IMR-90 (cell line): ENCODE measurements at regions not wholly inside any gene's neighbourhood (a gene's known extent, or its start where the extent isn't known, plus 50 kb on each side); places are given as distances from the start of the nearest gene placed in this dataset.
A peak's percentile ranks its signal among the peaks of the same experiment; 100 is the strongest.

Source experiments
- ATAC-seq: fragments of 200-7000 bp; cut with Tn5 transposase; 2 replicates; pipeline ENCODE4 v1.9.1; 2020; ENCODE audit warnings: low read depth, mild to moderate bottlenecking, moderate library complexity
- BruUV-seq: library from RNA; stranded (reverse); fragments of 400-500 nt; replicated peaks from 2 replicates; lab custom pipeline; 2021; lab: Mats Ljungman, UMichigan
- CTCF ChIA-PET: fragments of 300-600 bp; formaldehyde crosslinking; extraction: SDS; loops from one replicate; lab custom pipeline; 2021; ENCODE audit warnings: antibody characterized with exemption; lab: Yijun Ruan, JAX
- POLR2A ChIA-PET: fragments of 300-600 bp; sonication (Branson Sonifier 250); formaldehyde crosslinking; loops from one replicate; lab custom pipeline; 2022; ENCODE audit warnings: antibody characterized with exemption; ENCODE audit not compliant: unreplicated experiment; lab: Charles Lee
- DNase-seq: peaks from one replicate; pipeline ENCODE4 v3.0.0; 2013
- H2AFZ ChIP-seq: replicated peaks from 2 replicates; pipeline ENCODE3; 2013; ENCODE audit warnings: low read length, mild to moderate bottlenecking; ENCODE audit not compliant: poor library complexity
- H2AK5ac ChIP-seq: 2 replicates; pipeline ENCODE4 v1.6.1; 2013; ENCODE audit warnings: low read depth, low read length, inconsistent platforms
- H2AK9ac ChIP-seq: replicated peaks from 2 replicates; pipeline ENCODE3; 2013; ENCODE audit warnings: mild to moderate bottlenecking, low read depth, low read length, moderate library complexity; ENCODE audit not compliant: poor library complexity
- H2BK120ac ChIP-seq: 2 replicates; pipeline ENCODE4 v1.6.1; 2013; ENCODE audit warnings: low read depth, low read length, inconsistent platforms
- H2BK15ac ChIP-seq: 3 replicates; pipeline ENCODE4 v1.6.1; 2013; ENCODE audit warnings: low read depth, low read length, inconsistent platforms
- H2BK20ac ChIP-seq: 2 replicates; pipeline ENCODE4 v1.6.1; 2013; ENCODE audit warnings: low read depth, mild to moderate bottlenecking, inconsistent platforms, low read length, moderate library complexity
- H2BK5ac ChIP-seq: 2 replicates; pipeline ENCODE4 v1.6.1; 2013; ENCODE audit warnings: mild to moderate bottlenecking, low read depth, low read length, inconsistent platforms; ENCODE audit not compliant: poor library complexity, severe bottlenecking
- H3K14ac ChIP-seq: replicated peaks from 2 replicates; pipeline ENCODE4 v1.6.1; 2013; ENCODE audit warnings: low read depth, low read length, inconsistent platforms
- H3K18ac ChIP-seq: 2 replicates; pipeline ENCODE4 v1.6.1; 2013; ENCODE audit warnings: low read depth, low read length, control low read depth
- H3K23ac ChIP-seq: 2 replicates; pipeline ENCODE4 v1.6.1; 2013; ENCODE audit warnings: low read depth, low read length, inconsistent platforms
- H3K27ac ChIP-seq: 2 replicates; pipeline ENCODE4 v1.5.1; 2013; ENCODE audit warnings: mild to moderate bottlenecking, control low read depth, low read length; ENCODE audit not compliant: insufficient read depth
- H3K27me3 ChIP-seq: 2 replicates; pipeline ENCODE4 v1.6.1; 2013; ENCODE audit warnings: low read length; ENCODE audit not compliant: control insufficient read depth, insufficient read depth
- H3K36me3 ChIP-seq: 2 replicates; pipeline ENCODE4 v1.6.1; 2013; ENCODE audit warnings: low read length, mixed read lengths; ENCODE audit not compliant: control insufficient read depth, insufficient read depth
- H3K4ac ChIP-seq: 2 replicates; pipeline ENCODE4 v1.6.1; 2013; ENCODE audit warnings: low read depth, low read length, inconsistent platforms
- H3K4me1 ChIP-seq: 2 replicates; pipeline ENCODE4 v1.6.1; 2013; ENCODE audit warnings: low read length, mixed read lengths; ENCODE audit not compliant: control insufficient read depth, insufficient read depth
- H3K4me2 ChIP-seq: 2 replicates; pipeline ENCODE4 v1.6.1; 2013; ENCODE audit warnings: low read depth, mild to moderate bottlenecking, control low read depth, low read length, moderate library complexity
- H3K4me3 ChIP-seq: 2 replicates; pipeline ENCODE4 v1.5.1; 2013; ENCODE audit warnings: low read depth, mild to moderate bottlenecking, control low read depth, low read length, moderate library complexity; ENCODE audit not compliant: insufficient read depth
- H3K56ac ChIP-seq: 2 replicates; pipeline ENCODE4 v1.6.1; 2013; ENCODE audit warnings: low read length, inconsistent platforms; ENCODE audit not compliant: insufficient read depth; ENCODE audit errors: extremely low read depth
- H3K79me1 ChIP-seq, 2 experiments: 2 replicates each; pipeline ENCODE4 v1.6.1; 2013; ENCODE audit warnings: low read length in 2 of 2, inconsistent platforms in 1 of 2, low read depth in 1 of 2
- H3K9ac ChIP-seq: 2 replicates; pipeline ENCODE4 v1.6.1; 2013; ENCODE audit warnings: low read depth, low read length, control low read depth
- H3K9me1 ChIP-seq: 2 replicates; pipeline ENCODE4 v1.6.1; 2013; ENCODE audit warnings: low read length, inconsistent platforms; ENCODE audit not compliant: insufficient read depth
- H3K9me3 ChIP-seq: 2 replicates; pipeline ENCODE4 v1.6.1; 2013; ENCODE audit warnings: low read length; ENCODE audit not compliant: control insufficient read depth, insufficient read depth
- H4K20me1 ChIP-seq: 2 replicates; pipeline ENCODE4 v1.6.1; 2013; ENCODE audit warnings: low read length, inconsistent platforms; ENCODE audit not compliant: insufficient read depth
- H4K5ac ChIP-seq: 2 replicates; pipeline ENCODE4 v1.6.1; 2013; ENCODE audit warnings: mild to moderate bottlenecking, low read depth, low read length, control low read depth
- H4K8ac ChIP-seq, 2 experiments: 2 replicates each; pipeline ENCODE4 v1.6.1; 2013; ENCODE audit warnings: low read depth in 2 of 2, low read length in 2 of 2, control low read depth in 1 of 2, inconsistent platforms in 1 of 2
- H4K91ac ChIP-seq: 2 replicates; pipeline ENCODE4 v1.6.1; 2013; ENCODE audit warnings: low read depth, low read length, inconsistent platforms; ENCODE audit not compliant: insufficient read depth
- CEBPB ChIP-seq: IDR thresholded peaks from 2 replicates; pipeline ENCODE4 v1.6.1; 2012; ENCODE audit warnings: low read depth, low read length, improper control_type of control experiment
- CHD1 ChIP-seq: IDR thresholded peaks from 2 replicates; pipeline ENCODE4 v1.6.1; 2012; ENCODE audit warnings: low read depth, low read length, improper control_type of control experiment
- MAFK ChIP-seq: IDR thresholded peaks from 2 replicates; pipeline ENCODE4 v1.6.1; 2012; ENCODE audit warnings: low read depth, low read length, improper control_type of control experiment
- MXI1 ChIP-seq: IDR thresholded peaks from 2 replicates; pipeline ENCODE4 v1.6.1; 2012; ENCODE audit warnings: low read depth, mild to moderate bottlenecking, low read length, moderate library complexity, borderline replicate concordance
- RCOR1 ChIP-seq: IDR thresholded peaks from 2 replicates; pipeline ENCODE4 v1.6.1; 2012; ENCODE audit warnings: mild to moderate bottlenecking, low read length, improper control_type of control experiment; ENCODE audit not compliant: insufficient replicate concordance
- WGBS, 2 experiments: methylation state at CpG; one replicate each; pipeline versions ENCODE4 v1.1.5 to v1.1.7; 2013; ENCODE audit warnings: missing lambda C conversion rate in 2 of 2; ENCODE audit not compliant: insufficient read length in 1 of 2; ENCODE audit errors: extremely low coverage in 2 of 2; 5-methylcytosine and 5-hydroxymethylcytosine counted together
- dilution Hi-C: fragments of 300-500 bp; cut with HindIII; formaldehyde crosslinking; loops from one replicate; pipeline ENCODE4 v1.14.3; 2018; ENCODE audit warnings: low sequenced_read_pairs; ENCODE audit not compliant: unreplicated experiment
- in situ Hi-C: fragments of 300-500 bp; cut with MboI; formaldehyde crosslinking; loops from 3 replicates; pipeline ENCODE4 v1.14.3; 2019; ENCODE audit warnings: low sequenced_read_pairs, inconsistent platforms, mixed read lengths
- intact Hi-C: fragments of 100-400 bp; cut with micrococcal nuclease; formaldehyde crosslinking; loops from 2 replicates; pipeline ENCODE4 v1.10.0; 2022

DNA sequence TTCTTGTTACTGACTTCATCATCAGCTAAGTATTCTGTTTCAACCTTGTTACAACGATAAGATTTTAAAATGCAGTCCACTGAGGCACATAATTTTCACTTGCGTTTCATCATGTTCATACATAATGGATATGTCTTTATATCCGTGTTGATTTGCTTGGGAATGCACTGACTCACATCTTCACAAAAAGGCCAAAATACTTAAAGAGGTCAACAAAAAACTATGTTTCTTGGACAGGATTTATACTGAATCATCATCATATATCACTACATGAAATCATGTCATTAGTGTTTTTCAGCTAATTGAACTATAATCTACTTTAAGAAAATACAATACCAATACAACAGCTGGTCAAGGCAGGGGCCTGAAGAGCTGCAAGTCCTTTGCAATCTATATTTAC is 324.5 kb upstream of the KLF6 start:
- Histone ChIP-seq H3K4me1 (peaks cover 3% of the 10 kb centered on the region), H2AFZ (no peak overlapping the region), H2BK15ac (no peak overlapping the region), H2BK20ac (no peak overlapping the region), H3K23ac (no peak overlapping the region), H3K27me3 (no peaks in the 10 kb centered on the region), H3K56ac (no peak overlapping the region), H3K4ac (no peak overlapping the region), H4K91ac (no peak overlapping the region), H3K4me3 (no peak overlapping the region), H3K18ac (no peak overlapping the region), H4K8ac (no peak overlapping the region), H3K79me1 (no peaks in the 10 kb centered on the region), H4K20me1 (no peaks in the 10 kb centered on the region), H4K5ac (no peak overlapping the region), H3K9me1 (no peaks in the 10 kb centered on the region), H3K4me2 (peak overlapping the region; percentile 31; the same call in 1 of the 2 replicates), H2AK5ac (no peak overlapping the region), H3K9me3 (peaks cover 4% of the 10 kb centered on the region), H2BK5ac (no peak overlapping the region), H3K14ac (no peak overlapping the region), H3K36me3 (no peaks in the 10 kb centered on the region), H3K27ac (no peak overlapping the region), H3K9ac (no peak overlapping the region), H2BK120ac (no peak overlapping the region), H2AK9ac (no peak overlapping the region)
- dilution Hi-C loops (no loop called here), intact Hi-C loops (no loop called here), in situ Hi-C loops (no loop called here)
- ChIA-PET POLR2A (no interaction called here), CTCF (no interaction called here)
- no peak for TF ChIP-seq MXI1
- no peak for TF ChIP-seq MAFK
- TF ChIP-seq CEBPB = no peak
- no peak for TF ChIP-seq RCOR1
- TF ChIP-seq CHD1 = no peak
- BruUV-seq = no TSS peak
- DNase-seq (peak; percentile 66), ATAC-seq (no peak; the same call in 1 of the 2 replicates)
- WGBS, 2 experiments = no CpG with 5 or more reads among the region's 3 CpGs
